CD4-positive, alpha-beta T cell treated with Interleukin-6 at 100 ng/mL for 8 hours (primary cell): ENCODE measurements at regions not wholly inside any gene's neighbourhood (a gene's known extent, or its start where the extent isn't known, plus 50 kb on each side); places are given as distances from the start of the nearest gene placed in this dataset.

Experiments
- DNase-seq: peaks from one replicate; pipeline ENCODE4 v3.0.0-alpha.2; 2020; ENCODE audit warnings: mixed read lengths, low spot score

- DNase-seq, result no peak
Measured at GRCh38 chr15:70185251-70185711, 87.6 kb upstream of the TLE3 start.

- no peak for DNase-seq
Measured at GRCh38 chr15:70182858-70183695, 85.4 kb upstream of the TLE3 start.

- no peak for DNase-seq
Measured at GRCh38 chr15:70181626-70182255, 84.0 kb upstream of the TLE3 start.

- no peak for DNase-seq
Measured at GRCh38 chr15:70180186-70180875, 82.6 kb upstream of the TLE3 start.

- no peak for DNase-seq
Measured at GRCh38 chr15:70179309-70179892, 81.7 kb upstream of the TLE3 start.

- no peak for DNase-seq
Measured at GRCh38 chr15:70178335-70179084, 80.8 kb upstream of the TLE3 start.

GRCh38 chr15:70172566-70173225, 75.0 kb upstream of the TLE3 start:
- no peak for DNase-seq

- DNase-seq, result no peak
Measured at GRCh38 chr15:70172124-70172523, 74.4 kb upstream of the TLE3 start.

- no peak for DNase-seq
Measured at GRCh38 chr15:70171256-70171886, 73.7 kb upstream of the TLE3 start.

- DNase-seq, result no peak
Measured at GRCh38 chr15:70170096-70170699, 72.5 kb upstream of the TLE3 start.

- no peak for DNase-seq
Measured at GRCh38 chr15:70169147-70169546, 71.4 kb upstream of the TLE3 start.

- no peak for DNase-seq
Measured at GRCh38 chr15:70167155-70167554, 69.4 kb upstream of the TLE3 start.

- DNase-seq, result no peak
Measured at GRCh38 chr15:70166506-70167087, 68.9 kb upstream of the TLE3 start.

- DNase-seq, result no peak
Measured at GRCh38 chr15:70165716-70166284, 68.1 kb upstream of the TLE3 start.

- DNase-seq, result no peak
Measured at GRCh38 chr15:70164910-70165715, 67.4 kb upstream of the TLE3 start.

GRCh38 chr15:70164156-70164900, 66.6 kb upstream of the TLE3 start:
- no peak for DNase-seq

GRCh38 chr15:70160803-70161565, 63.3 kb upstream of the TLE3 start:
- no peak for DNase-seq
